ENCODE measurements at regions not wholly inside any gene's neighbourhood (a gene's known extent, or its start where the extent isn't known, plus 50 kb on each side); places are given as distances from the start of the nearest gene placed in this dataset.

GRCh38 chr2:21854938-21855337 lies 731.2 kb downstream of the TDRD15 start:
- no peak for TF ChIP-seq CTCF (IDR thresholded peaks at IDR 0.05)
- TF ChIP-seq POLR2A (IDR thresholded peaks at IDR 0.05) = no peak

All from heart left ventricle (tissue), 13 donors.